ENCODE measurements at regions not wholly inside any gene's neighbourhood (a gene's known extent, or its start where the extent isn't known, plus 50 kb on each side); places are given as distances from the start of the nearest gene placed in this dataset.

DNA sequence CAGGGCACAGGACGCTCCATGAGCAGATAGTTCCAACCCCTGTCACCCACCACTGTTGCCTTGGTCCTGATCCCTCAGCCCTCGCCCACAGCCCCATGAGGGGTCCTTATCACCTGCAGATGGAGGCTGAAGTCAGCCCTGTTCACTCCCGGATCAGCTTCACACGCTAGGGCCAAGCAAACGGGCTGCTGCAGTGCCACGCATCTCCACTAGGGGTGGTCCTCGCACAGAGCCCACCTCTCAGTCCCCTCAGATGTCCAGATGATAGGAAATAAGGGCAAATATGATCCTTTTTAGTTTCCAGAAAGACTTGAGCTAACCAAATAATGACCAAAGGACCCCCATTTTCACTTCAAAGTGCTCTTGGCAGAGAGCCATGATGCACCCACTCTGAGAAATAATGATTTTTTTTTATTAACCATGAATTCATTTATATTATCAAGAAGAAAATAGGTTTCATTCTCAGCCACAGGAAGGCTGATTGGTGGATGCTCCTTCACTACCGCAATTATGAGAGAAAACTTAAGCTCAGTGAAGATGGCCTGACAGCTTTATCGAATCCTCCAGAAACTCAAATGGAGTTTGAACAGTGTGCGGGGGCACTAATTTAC is 71.9 kb upstream of the KLHL29 start:
- 47 to 52% methylated on average over 10 of the region's 10 CpGs for WGBS, 2 donors
- DNase-seq = peak in 1 of 6 donors; percentile 25
- ATAC-seq = no peak

DNA sequence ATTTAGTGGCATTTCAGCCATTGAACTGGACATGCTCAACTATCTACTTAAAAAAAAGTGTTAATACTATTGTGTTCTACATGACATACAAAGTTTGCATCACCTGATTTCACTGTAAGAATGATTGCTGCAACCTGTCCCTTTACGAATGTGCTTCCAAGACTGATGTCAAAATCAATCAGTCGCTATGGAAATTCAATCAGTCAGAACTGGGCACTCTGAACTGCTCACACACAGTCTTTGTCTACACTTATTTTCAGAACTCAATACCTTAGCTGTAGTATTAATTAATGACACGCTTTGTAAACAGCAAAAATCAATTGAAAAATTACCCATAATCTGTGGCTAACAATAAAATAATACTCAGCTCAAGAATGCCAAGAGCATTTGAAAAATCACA is 70.3 kb upstream of the KLHL29 start:
- FAIRE-seq = no peak
- no peak for ATAC-seq
- no peak for DNase-seq
- H3K36me3 ChIP-seq = no peaks in the 10 kb centered on the region
- intact Hi-C loops (cut with DNase I) = no loop called here
- H3K9me3 ChIP-seq = no peaks in the 10 kb centered on the region
- TF ChIP-seq, protein P1, sequence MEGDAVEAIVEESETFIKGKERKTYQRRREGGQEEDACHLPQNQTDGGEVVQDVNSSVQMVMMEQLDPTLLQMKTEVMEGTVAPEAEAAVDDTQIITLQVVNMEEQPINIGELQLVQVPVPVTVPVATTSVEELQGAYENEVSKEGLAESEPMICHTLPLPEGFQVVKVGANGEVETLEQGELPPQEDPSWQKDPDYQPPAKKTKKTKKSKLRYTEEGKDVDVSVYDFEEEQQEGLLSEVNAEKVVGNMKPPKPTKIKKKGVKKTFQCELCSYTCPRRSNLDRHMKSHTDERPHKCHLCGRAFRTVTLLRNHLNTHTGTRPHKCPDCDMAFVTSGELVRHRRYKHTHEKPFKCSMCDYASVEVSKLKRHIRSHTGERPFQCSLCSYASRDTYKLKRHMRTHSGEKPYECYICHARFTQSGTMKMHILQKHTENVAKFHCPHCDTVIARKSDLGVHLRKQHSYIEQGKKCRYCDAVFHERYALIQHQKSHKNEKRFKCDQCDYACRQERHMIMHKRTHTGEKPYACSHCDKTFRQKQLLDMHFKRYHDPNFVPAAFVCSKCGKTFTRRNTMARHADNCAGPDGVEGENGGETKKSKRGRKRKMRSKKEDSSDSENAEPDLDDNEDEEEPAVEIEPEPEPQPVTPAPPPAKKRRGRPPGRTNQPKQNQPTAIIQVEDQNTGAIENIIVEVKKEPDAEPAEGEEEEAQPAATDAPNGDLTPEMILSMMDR (IDR thresholded peaks at IDR 0.05) = no peak
- H3K4me1 ChIP-seq = no peaks in the 10 kb centered on the region
- H3K27me3 ChIP-seq = no peaks in the 10 kb centered on the region
- H3K4me3 ChIP-seq = no peak overlapping the region
- 21 to 30% methylated on average over 3 of the region's 3 CpGs for WGBS, 2 donors
- no peak overlapping the region for H3K27ac ChIP-seq

More for the DNA sequence above, 71.9 kb upstream of the KLHL29 start:
- Histone ChIP-seq H3K27ac (no peak overlapping the region), H3K4me3 (no peak overlapping the region), H3K9me3 (no peaks in the 10 kb centered on the region), H3K27me3 (no peaks in the 10 kb centered on the region), H3K36me3 (no peaks in the 10 kb centered on the region), H3K4me1 (no peaks in the 10 kb centered on the region)
- no peak for FAIRE-seq
- intact Hi-C loops (cut with DNase I) = no loop called here
- TF ChIP-seq, protein P1 (IDR thresholded peaks at IDR 0.05) = peak in 1 of 4 donors; percentile 19

DNA sequence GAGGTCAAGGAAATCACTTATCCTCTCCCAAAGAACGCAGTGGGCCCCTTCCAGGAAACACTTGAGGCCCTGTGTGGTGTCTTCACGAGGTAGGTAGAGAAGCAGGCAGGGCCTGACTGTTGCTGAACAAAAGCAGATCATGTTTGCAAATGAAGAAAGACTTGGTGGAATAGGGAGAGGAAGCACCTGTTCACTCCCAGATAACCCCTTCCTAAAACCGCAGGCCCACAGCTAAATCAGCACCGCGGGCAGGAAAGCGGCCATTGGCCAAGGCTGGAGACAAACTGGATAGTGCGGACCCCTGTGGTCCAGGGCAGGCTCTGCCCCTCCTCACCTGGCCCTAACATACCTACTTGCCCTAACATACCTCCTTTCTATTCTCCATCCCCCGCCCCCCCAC is 64.9 kb upstream of the KLHL29 start:
- Histone ChIP-seq H3K4me3 (no peak overlapping the region), H3K36me3 (no peaks in the 10 kb centered on the region), H3K27me3 (no peaks in the 10 kb centered on the region), H3K9me3 (no peaks in the 10 kb centered on the region), H3K27ac (no peak overlapping the region), H3K4me1 (no peaks in the 10 kb centered on the region)
- DNase-seq (no peak), FAIRE-seq (no peak), ATAC-seq (no peak)
- intact Hi-C loops (cut with DNase I) = no loop called here
- WGBS, 2 donors = 65 to 71% methylated on average over 8 of the region's 8 CpGs
- TF ChIP-seq, protein P1 (IDR thresholded peaks at IDR 0.05) = no peak

DNA sequence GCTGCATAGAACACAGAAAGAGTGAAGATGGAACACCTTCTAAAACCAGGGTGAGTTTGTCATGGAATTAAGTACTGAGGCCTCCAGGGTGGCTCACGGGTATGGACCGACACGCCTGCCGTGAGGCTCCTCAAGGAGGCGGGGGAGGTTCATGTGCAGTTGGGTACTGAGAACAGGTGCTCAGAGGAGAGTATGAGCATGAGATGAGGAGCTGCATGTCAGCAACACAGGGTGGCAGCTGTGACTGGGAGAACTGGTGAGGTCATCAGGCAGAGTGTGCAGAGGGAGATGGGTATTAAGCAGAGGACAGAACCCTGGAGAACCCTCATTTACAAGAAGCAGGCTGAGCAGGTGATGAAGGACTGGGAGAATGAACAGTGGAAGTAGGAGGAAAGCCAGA is 63.2 kb upstream of the KLHL29 start:
- Histone ChIP-seq H3K9me3 (no peaks in the 10 kb centered on the region), H3K4me1 (no peaks in the 10 kb centered on the region), H3K36me3 (no peaks in the 10 kb centered on the region), H3K4me3 (no peak overlapping the region), H3K27ac (no peak overlapping the region), H3K27me3 (no peaks in the 10 kb centered on the region)
- WGBS, 2 donors = 78 to 88% methylated on average over 5 of the region's 5 CpGs
- TF ChIP-seq, protein P1 (IDR thresholded peaks at IDR 0.05) = no peak
- DNase-seq (no peak), FAIRE-seq (no peak), ATAC-seq (no peak)
- intact Hi-C loops (cut with DNase I) = no loop called here

DNA sequence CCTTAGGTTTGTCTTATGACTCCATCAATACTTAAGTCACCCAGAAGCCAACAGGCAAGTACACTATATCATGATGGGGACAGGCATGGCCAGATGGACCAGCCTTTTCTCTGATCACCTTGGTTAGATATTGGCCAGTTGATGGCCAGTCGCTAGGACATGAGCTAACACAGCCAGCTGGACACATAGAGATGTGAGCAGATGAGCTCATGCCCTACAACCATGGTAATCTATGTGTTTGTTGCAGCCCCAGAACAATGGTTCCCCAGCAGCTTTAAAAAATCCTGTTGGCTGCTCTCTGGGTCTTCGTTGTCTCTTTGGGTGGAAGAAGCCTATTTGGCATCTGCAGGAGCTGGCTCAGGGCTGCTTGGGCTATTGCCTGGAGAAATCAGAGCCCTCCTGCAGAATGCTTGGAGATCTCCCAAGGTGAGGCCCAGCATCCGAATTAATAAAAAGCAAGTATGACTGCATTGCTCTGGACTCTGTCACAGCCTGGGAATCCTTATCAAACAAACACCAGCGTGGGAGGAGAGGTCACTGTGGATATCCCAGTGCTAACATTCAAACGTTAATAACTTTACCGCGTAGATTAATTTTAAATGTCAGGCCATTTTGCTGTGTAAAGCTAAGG is 62.3 kb upstream of the KLHL29 start:
- no peaks in the 10 kb centered on the region for H3K27me3 ChIP-seq
- no peak overlapping the region for H3K4me3 ChIP-seq
- TF ChIP-seq, protein P1 (IDR thresholded peaks at IDR 0.05) = no peak
- H3K36me3 ChIP-seq = no peaks in the 10 kb centered on the region
- WGBS, 2 donors = 39 to 46% methylated on average over 7 of the region's 7 CpGs
- peak in 2 of 4 donors; percentile 16 to 40 for ATAC-seq
- DNase-seq = no peak
- no peaks in the 10 kb centered on the region for H3K9me3 ChIP-seq
- FAIRE-seq = no peak
- intact Hi-C loops (cut with DNase I) = no loop called here
- H3K4me1 ChIP-seq = no peaks in the 10 kb centered on the region
- H3K27ac ChIP-seq = no peak overlapping the region

Measured in pancreas (tissue), 10 donors.